D721Med (cell line): ENCODE measurements at regions not wholly inside any gene's neighbourhood (a gene's known extent, or its start where the extent isn't known, plus 50 kb on each side); places are given as distances from the start of the nearest gene placed in this dataset.

Source experiments
- DNase-seq: peaks from one replicate; pipeline ENCODE4 v3.0.0; 2011; ENCODE audit warnings: low spot score; ENCODE audit not compliant: insufficient read length
- FAIRE-seq: peaks from 2 replicates; lab custom pipeline; 2011; peaks lifted over from hg19 to GRCh38; lab: Jason Lieb, UNC
- CTCF ChIP-seq: IDR thresholded peaks from 2 replicates; pipeline ENCODE4 v1.5.1; 2012; ENCODE audit warnings: mild to moderate bottlenecking, control low read depth; ENCODE audit not compliant: insufficient read depth; ENCODE audit errors: missing control alignments

- FAIRE-seq, result no peak
- DNase-seq, result no peak
- no peak for TF ChIP-seq CTCF
These were observed 251.0 kb downstream of the SAMD5 start for GRCh38 chr6:147759536-147759935.

DNA sequence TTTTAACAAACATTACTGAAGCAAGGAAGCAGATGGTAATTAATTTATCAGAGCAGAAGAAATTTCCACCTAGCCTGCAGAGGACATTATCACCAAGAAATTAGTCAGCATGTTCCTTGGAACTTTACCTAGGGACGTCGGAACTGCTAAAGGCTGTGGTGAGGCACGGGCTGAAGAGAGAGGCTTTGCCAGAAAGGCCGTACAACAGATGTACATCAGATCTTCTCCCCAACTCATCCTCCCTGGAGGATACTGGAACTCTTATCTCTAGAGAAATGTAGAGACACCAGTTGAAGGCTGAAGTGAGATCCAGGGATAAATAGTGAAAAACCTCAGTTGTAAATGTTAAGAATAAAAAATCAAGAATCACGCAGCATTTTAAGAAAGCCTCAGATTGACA lies 257.1 kb downstream of the SAMD5 start:
- no peak for DNase-seq
- no peak for TF ChIP-seq CTCF
- FAIRE-seq, result no peak

DNA sequence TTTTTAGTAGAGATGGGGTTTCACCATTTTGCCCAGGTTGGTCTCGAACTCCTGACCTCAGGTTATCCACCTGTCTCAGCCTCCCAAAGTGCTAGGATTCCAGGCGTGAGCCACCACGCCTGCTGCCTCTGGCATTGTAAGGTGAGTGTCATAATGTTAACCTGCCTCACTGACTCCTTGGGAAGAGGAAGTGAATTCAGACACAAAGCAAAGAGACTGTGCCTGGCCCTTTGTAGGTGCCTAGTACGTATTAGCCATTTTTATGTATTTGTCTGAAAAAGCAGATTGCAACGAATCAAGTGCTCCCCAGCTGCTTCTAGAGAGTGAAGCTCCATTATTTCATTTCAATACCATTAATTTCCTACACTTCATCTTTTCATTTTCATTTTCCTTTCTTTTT lies 260.5 kb downstream of the SAMD5 start:
- no peak for DNase-seq
- FAIRE-seq, result no peak
- TF ChIP-seq CTCF, result no peak

GRCh38 chr6:147769496-147770087 lies 261.1 kb downstream of the SAMD5 start:
- DNase-seq (no peak), FAIRE-seq (no peak)
- no peak for TF ChIP-seq CTCF

GRCh38 chr6:147770221-147770620 lies 261.7 kb downstream of the SAMD5 start:
- no peak for TF ChIP-seq CTCF
- FAIRE-seq, result no peak
- DNase-seq, result no peak

DNA sequence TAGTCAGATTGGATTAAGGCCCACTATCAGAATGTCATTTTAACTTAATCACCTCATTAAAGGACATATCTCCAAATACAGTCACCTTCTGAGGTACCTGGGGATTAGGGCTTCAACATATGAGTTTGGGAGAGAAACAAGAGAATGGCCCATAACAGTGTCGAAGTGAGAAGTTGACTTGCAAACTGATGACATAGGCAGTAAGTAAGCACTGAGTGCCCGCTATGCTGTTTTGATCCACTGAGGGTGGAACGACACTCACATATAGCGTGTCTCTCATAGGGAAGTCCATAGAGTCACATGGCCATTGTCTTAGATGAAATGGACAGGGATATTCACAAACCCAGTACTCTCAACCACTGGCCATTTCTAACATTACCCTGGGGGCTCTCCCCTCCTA lies 264.2 kb downstream of the SAMD5 start:
- FAIRE-seq (no peak), DNase-seq (no peak)
- TF ChIP-seq CTCF, result no peak

GRCh38 chr6:147774856-147775255 lies 266.4 kb downstream of the SAMD5 start:
- peak; percentile 40 for TF ChIP-seq CTCF
- no peak for FAIRE-seq
- DNase-seq, result no peak
